Type B pancreatic cell (in vitro differentiated cells): ENCODE measurements at regions not wholly inside any gene's neighbourhood (a gene's known extent, or its start where the extent isn't known, plus 50 kb on each side); places are given as distances from the start of the nearest gene placed in this dataset.

Source experiments
- DNase-seq: peaks from one replicate; pipeline ENCODE4 v3.0.0; 2021; ENCODE audit warnings: mixed read lengths; ENCODE audit not compliant: unreplicated experiment; ENCODE audit errors: extremely low spot score
- H3K27ac Mint-ChIP-seq: 2 replicates; pipeline ENCODE4 v1.8.0; 2021; ENCODE audit warnings: mild to moderate bottlenecking, mixed read lengths
- H3K27me3 Mint-ChIP-seq: 2 replicates; pipeline ENCODE4 v1.8.0; 2021; ENCODE audit warnings: mixed read lengths
- H3K36me3 Mint-ChIP-seq: 2 replicates; pipeline ENCODE4 v1.8.0; 2021; ENCODE audit warnings: mixed read lengths
- H3K4me1 Mint-ChIP-seq: one replicate; pipeline ENCODE4 v1.8.0; 2021; ENCODE audit warnings: mixed read lengths; ENCODE audit not compliant: unreplicated experiment
- H3K4me3 Mint-ChIP-seq: 2 replicates; pipeline ENCODE4 v1.8.0; 2021; ENCODE audit warnings: mild to moderate bottlenecking, mixed read lengths
- H3K9me3 Mint-ChIP-seq: 2 replicates; pipeline ENCODE4 v1.8.0; 2021; ENCODE audit warnings: mixed read lengths
- CTCF ChIP-seq: fragments of 200-600 bp; sonication (generic); conservative IDR thresholded peaks from 2 replicates; pipeline ENCODE4 v1.5.0; 2021; ENCODE audit warnings: antibody characterized with exemption, mild to moderate bottlenecking

DNA sequence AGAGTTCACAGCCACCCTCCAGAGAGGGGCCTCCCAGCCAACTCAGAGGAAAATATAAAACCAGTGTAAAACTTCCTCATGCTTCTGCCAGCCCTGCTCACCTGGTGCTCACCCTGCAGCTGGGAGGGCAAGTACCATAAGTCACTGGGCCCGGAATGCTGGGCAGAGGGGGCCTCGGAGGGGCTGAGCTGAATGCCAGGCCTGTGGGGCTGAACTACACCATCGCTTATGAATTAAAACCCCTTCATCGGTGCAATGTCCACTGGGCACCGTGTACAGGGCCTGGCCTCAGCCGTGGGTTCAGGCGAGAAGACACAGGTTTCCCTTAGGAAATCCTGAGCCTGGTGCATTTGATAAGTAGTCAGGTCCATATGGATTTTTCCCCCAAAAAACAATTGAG lies 828.6 kb downstream of the TBC1D22A start:
- Mint-ChIP-seq H3K27me3 (no peaks in the 10 kb centered on the region), H3K4me1 (no peaks in the 10 kb centered on the region), H3K27ac (no peak overlapping the region), H3K4me3 (no peak overlapping the region), H3K36me3 (no peaks in the 10 kb centered on the region), H3K9me3 (peaks cover 14% of the 10 kb centered on the region)
- no peak for TF ChIP-seq CTCF
- DNase-seq = peak; percentile 32

- H3K27ac Mint-ChIP-seq = no peak overlapping the region
- no peak overlapping the region for H3K4me3 Mint-ChIP-seq
- H3K4me1 Mint-ChIP-seq = no peaks in the 10 kb centered on the region
- no peaks in the 10 kb centered on the region for H3K36me3 Mint-ChIP-seq
- TF ChIP-seq CTCF = no peak
- peak; percentile 56 for DNase-seq
- H3K27me3 Mint-ChIP-seq = no peaks in the 10 kb centered on the region
- peaks cover 14% of the 10 kb centered on the region for H3K9me3 Mint-ChIP-seq
Measured at GRCh38 chr22:47589271-47590250, 827.1 kb downstream of the TBC1D22A start.

GRCh38 chr22:47588578-47588960 lies 826.1 kb downstream of the TBC1D22A start:
- Mint-ChIP-seq H3K4me1 (no peaks in the 10 kb centered on the region), H3K36me3 (no peaks in the 10 kb centered on the region), H3K4me3 (no peak overlapping the region), H3K27me3 (no peaks in the 10 kb centered on the region), H3K27ac (no peak overlapping the region), H3K9me3 (peaks cover 14% of the 10 kb centered on the region)
- no peak for TF ChIP-seq CTCF
- peak; percentile 56 for DNase-seq

- Mint-ChIP-seq H3K4me1 (no peaks in the 10 kb centered on the region), H3K27ac (no peak overlapping the region), H3K27me3 (no peaks in the 10 kb centered on the region), H3K36me3 (no peaks in the 10 kb centered on the region), H3K4me3 (no peak overlapping the region), H3K9me3 (peaks cover 14% of the 10 kb centered on the region)
- TF ChIP-seq CTCF = no peak
- DNase-seq = peak; percentile 27
Measured at GRCh38 chr22:47587861-47588577, 825.6 kb downstream of the TBC1D22A start.

GRCh38 chr22:47587361-47587760 lies 824.9 kb downstream of the TBC1D22A start:
- Mint-ChIP-seq H3K4me1 (no peaks in the 10 kb centered on the region), H3K27me3 (no peaks in the 10 kb centered on the region), H3K9me3 (peaks cover 14% of the 10 kb centered on the region), H3K36me3 (no peaks in the 10 kb centered on the region), H3K27ac (no peak overlapping the region), H3K4me3 (no peak overlapping the region)
- DNase-seq = peak; percentile 16
- TF ChIP-seq CTCF = no peak
